Lower leg skin (tissue), 4 donors: ENCODE measurements at regions not wholly inside any gene's neighbourhood (a gene's known extent, or its start where the extent isn't known, plus 50 kb on each side); places are given as distances from the start of the nearest gene placed in this dataset.

Source experiments
- DNase-seq, 2 donors: peaks; one replicate each; pipeline ENCODE4 v3.0.0-alpha.2; 2019; ENCODE audit warnings: low spot score in 2 of 2
- H3K4me3 ChIP-seq: fragments of 200-600 bp; sonication (generic); 2 replicates; pipeline ENCODE4 v1.5.1; 2017; ENCODE audit warnings: mild to moderate bottlenecking, low read depth; ENCODE audit not compliant: poor library complexity, severe bottlenecking
- CTCF ChIP-seq, 3 donors: fragments of 450-650 bp; IDR thresholded peaks; one replicate each; pipeline ENCODE4 v1.5.1; 2016; ENCODE audit warnings: antibody characterized with exemption in 3 of 3, mild to moderate bottlenecking in 3 of 3, moderate library complexity in 2 of 3
- POLR2A ChIP-seq, 2 donors: fragments of 450-650 bp; IDR thresholded peaks; one replicate each; pipeline ENCODE4 v1.6.1; 2016 to 2017; ENCODE audit warnings: antibody characterized with exemption in 2 of 2, mild to moderate bottlenecking in 1 of 2, moderate library complexity in 1 of 2
- WGBS, 2 donors: methylation state at CpG; one replicate each; pipeline ENCODE4 v1.1.5; 2018; 5-methylcytosine and 5-hydroxymethylcytosine counted together
- intact Hi-C: fragments of 100-400 bp; cut with DNase I; formaldehyde crosslinking; loops from one replicate; pipeline ENCODE4 v1.15.0; 2023; ENCODE audit warnings: low total_unique reads

GRCh38 chr6:28585335-28585734 is 59.7 kb downstream of the GPX5 start:
- no peak for DNase-seq
- no peak for TF ChIP-seq POLR2A (IDR thresholded peaks at IDR 0.05)
- no peak for TF ChIP-seq CTCF (IDR thresholded peaks at IDR 0.05)
- H3K4me3 ChIP-seq: no peak overlapping the region
- intact Hi-C loops: no loop called here
- WGBS, 2 donors: 71 to 73% methylated on average over 1 of the region's 1 CpG

- WGBS, 2 donors: 70 to 71% methylated on average over 7 of the region's 7 CpGs
Observed at GRCh38 chr6:28586324-28586723, 60.6 kb downstream of the GPX5 start.

GRCh38 chr6:28586962-28587745 is 61.5 kb downstream of the GPX5 start:
- H3K4me3 ChIP-seq: peak overlapping the region; percentile 44
- DNase-seq: peak in 1 of 2 donors; percentile 90
- TF ChIP-seq POLR2A (IDR thresholded peaks at IDR 0.05) (no peak), CTCF (IDR thresholded peaks at IDR 0.05) (no peak)
- intact Hi-C loops: no loop called here
- WGBS, 2 donors: 3 to 4% methylated on average over 42 of the region's 42 CpGs

More at GRCh38 chr6:28586324-28586723, 60.6 kb downstream of the GPX5 start:
- intact Hi-C loops: no loop called here
- TF ChIP-seq CTCF (IDR thresholded peaks at IDR 0.05) (no peak), POLR2A (IDR thresholded peaks at IDR 0.05) (no peak)
- peak overlapping the region; percentile 44 for H3K4me3 ChIP-seq
- DNase-seq: no peak

- TF ChIP-seq CTCF (IDR thresholded peaks at IDR 0.05): no peak
- no peak for TF ChIP-seq POLR2A (IDR thresholded peaks at IDR 0.05)
- H3K4me3 ChIP-seq: no peak overlapping the region
- DNase-seq: no peak
- intact Hi-C loops: no loop called here
- 16 to 26% methylated on average over 8 of the region's 8 CpGs for WGBS, 2 donors
Observed at GRCh38 chr6:28587746-28588075, 62.0 kb downstream of the GPX5 start.

- H3K4me3 ChIP-seq: no peak overlapping the region
- intact Hi-C loops: no loop called here
- 85 to 89% methylated on average over 3 of the region's 3 CpGs for WGBS, 2 donors
- no peak for TF ChIP-seq POLR2A (IDR thresholded peaks at IDR 0.05)
- no peak for TF ChIP-seq CTCF (IDR thresholded peaks at IDR 0.05)
- no peak for DNase-seq
Observed at GRCh38 chr6:28588666-28589065, 63.0 kb downstream of the GPX5 start.
